ENCODE measurements at regions not wholly inside any gene's neighbourhood (a gene's known extent, or its start where the extent isn't known, plus 50 kb on each side); places are given as distances from the start of the nearest gene placed in this dataset.

GRCh38 chr11:110918351-110918750 lies 206.1 kb upstream of the ARHGAP20 start:
- DNase-seq = no peak

- DNase-seq = no peak
Observed at GRCh38 chr11:110912437-110912836, 200.2 kb upstream of the ARHGAP20 start.

- no peak for DNase-seq
Observed at GRCh38 chr11:110910384-110910783, 198.1 kb upstream of the ARHGAP20 start.

- DNase-seq = no peak
Observed at GRCh38 chr11:110909336-110909735, 197.1 kb upstream of the ARHGAP20 start.

- peak; percentile 5 for DNase-seq
Observed at GRCh38 chr11:110908401-110909105, 196.3 kb upstream of the ARHGAP20 start.

- peak; percentile 2 for DNase-seq
Observed at GRCh38 chr11:110907629-110908028, 195.4 kb upstream of the ARHGAP20 start.

GRCh38 chr11:110903830-110904229 lies 191.6 kb upstream of the ARHGAP20 start:
- peak; percentile 86 for DNase-seq

GRCh38 chr11:110903378-110903777 lies 191.1 kb upstream of the ARHGAP20 start:
- no peak for DNase-seq

- no peak for DNase-seq
Observed at GRCh38 chr11:110901441-110901840, 189.2 kb upstream of the ARHGAP20 start.

GRCh38 chr11:110900426-110900825 lies 188.2 kb upstream of the ARHGAP20 start:
- DNase-seq = no peak

GRCh38 chr11:110897035-110897434 lies 184.8 kb upstream of the ARHGAP20 start:
- DNase-seq = no peak

GRCh38 chr11:110896358-110896757 lies 184.1 kb upstream of the ARHGAP20 start:
- DNase-seq = peak; percentile 3

- no peak for DNase-seq
Observed at GRCh38 chr11:110894224-110894623, 182.0 kb upstream of the ARHGAP20 start.

- DNase-seq = no peak
Observed at GRCh38 chr11:110892741-110893285, 180.6 kb upstream of the ARHGAP20 start.

- no peak for DNase-seq
Observed at GRCh38 chr11:110891411-110891810, 179.2 kb upstream of the ARHGAP20 start.

GRCh38 chr11:110890995-110891394 lies 178.8 kb upstream of the ARHGAP20 start:
- DNase-seq = no peak

GRCh38 chr11:110886288-110886970 lies 174.2 kb upstream of the ARHGAP20 start:
- DNase-seq = no peak

- DNase-seq = no peak
Observed at GRCh38 chr11:110883256-110883655, 171.0 kb upstream of the ARHGAP20 start.

- no peak for DNase-seq
Observed at GRCh38 chr11:110878513-110878912, 166.3 kb upstream of the ARHGAP20 start.

- no peak for DNase-seq
Observed at GRCh38 chr11:110874437-110875030, 162.3 kb upstream of the ARHGAP20 start.

GRCh38 chr11:110873975-110874374 lies 161.7 kb upstream of the ARHGAP20 start:
- no peak for DNase-seq

GRCh38 chr11:110870816-110871522 lies 158.7 kb upstream of the ARHGAP20 start:
- no peak for DNase-seq

GRCh38 chr11:110867951-110868350 lies 155.7 kb upstream of the ARHGAP20 start:
- no peak for DNase-seq
